Epidermal melanocyte (primary cell): ENCODE measurements at regions not wholly inside any gene's neighbourhood (a gene's known extent, or its start where the extent isn't known, plus 50 kb on each side); places are given as distances from the start of the nearest gene placed in this dataset.
A peak's percentile ranks its signal among the peaks of the same experiment; 100 is the strongest.

Source experiments
- DNase-seq: peaks from one replicate; pipeline ENCODE4 v3.0.0; 2011; ENCODE audit warnings: low spot score; ENCODE audit not compliant: insufficient read length

GRCh38 chr3:27591312-27592210 lies 107.4 kb upstream of the SLC4A7 start:
- DNase-seq: no peak

- DNase-seq: peak; percentile 38
These were observed 106.5 kb upstream of the SLC4A7 start for GRCh38 chr3:27590437-27591298.

- DNase-seq: no peak
These were observed 105.6 kb upstream of the SLC4A7 start for GRCh38 chr3:27589795-27590194.

- no peak for DNase-seq
These were observed 101.2 kb upstream of the SLC4A7 start for GRCh38 chr3:27585429-27585828.

GRCh38 chr3:27584874-27585273 lies 100.7 kb upstream of the SLC4A7 start:
- DNase-seq: no peak

- DNase-seq: no peak
These were observed 97.7 kb upstream of the SLC4A7 start for GRCh38 chr3:27581852-27582251.

- DNase-seq: no peak
These were observed 93.8 kb upstream of the SLC4A7 start for GRCh38 chr3:27578032-27578431.

GRCh38 chr3:27577504-27577903 lies 93.3 kb upstream of the SLC4A7 start:
- DNase-seq: no peak

- no peak for DNase-seq
These were observed 92.0 kb upstream of the SLC4A7 start for GRCh38 chr3:27576171-27576570.

- DNase-seq: no peak
These were observed 91.3 kb upstream of the SLC4A7 start for GRCh38 chr3:27575499-27575898.

GRCh38 chr3:27574438-27574795 lies 90.2 kb upstream of the SLC4A7 start:
- DNase-seq: no peak

- DNase-seq: no peak
These were observed 89.7 kb upstream of the SLC4A7 start for GRCh38 chr3:27573780-27574437.

GRCh38 chr3:27573138-27573537 lies 89.0 kb upstream of the SLC4A7 start:
- DNase-seq: no peak

GRCh38 chr3:27571345-27571744 lies 87.2 kb upstream of the SLC4A7 start:
- no peak for DNase-seq

GRCh38 chr3:27570421-27571106 lies 86.4 kb upstream of the SLC4A7 start:
- DNase-seq: no peak

GRCh38 chr3:27568393-27568792 lies 84.2 kb upstream of the SLC4A7 start:
- peak; percentile 81 for DNase-seq

GRCh38 chr3:27567251-27567650 lies 83.1 kb upstream of the SLC4A7 start:
- DNase-seq: no peak

GRCh38 chr3:27565201-27565852 lies 81.1 kb upstream of the SLC4A7 start:
- no peak for DNase-seq

- no peak for DNase-seq
These were observed 77.4 kb upstream of the SLC4A7 start for GRCh38 chr3:27561576-27561975.

GRCh38 chr3:27560484-27561056 lies 76.4 kb upstream of the SLC4A7 start:
- DNase-seq: no peak
